HL-60/S4 treated with retinoic acid at 250 ng/mL for 4 days and 3 days (cell line): ENCODE measurements at regions not wholly inside any gene's neighbourhood (a gene's known extent, or its start where the extent isn't known, plus 50 kb on each side); places are given as distances from the start of the nearest gene placed in this dataset.

Experiments used
- in situ Hi-C: fragments of 300-500 bp; cut with MboI; formaldehyde crosslinking; loops from 2 replicates; pipeline ENCODE4 v1.7.0; 2022; ENCODE audit warnings: low sequenced_read_pairs

DNA sequence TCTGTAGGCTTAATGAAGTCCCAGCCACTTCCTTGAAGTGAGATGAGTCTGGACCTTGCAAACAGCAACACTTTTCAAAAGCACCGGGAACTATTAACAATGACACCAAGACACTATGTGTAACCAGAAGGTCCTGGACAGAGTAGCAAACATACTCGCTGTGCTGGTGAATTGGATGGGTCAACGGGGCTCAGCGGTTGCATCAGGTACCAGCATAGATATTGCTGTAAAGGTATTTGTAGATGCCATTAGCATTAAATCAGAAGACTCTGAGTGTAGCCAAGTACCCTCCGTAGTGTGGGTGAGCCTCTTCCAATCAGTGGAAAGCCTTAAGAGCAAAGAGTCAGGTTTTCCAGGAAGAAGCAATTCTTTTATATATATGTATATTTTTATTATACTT, 140.5 kb downstream of the IRX2 start:
- in situ Hi-C loops = no loop called here

DNA sequence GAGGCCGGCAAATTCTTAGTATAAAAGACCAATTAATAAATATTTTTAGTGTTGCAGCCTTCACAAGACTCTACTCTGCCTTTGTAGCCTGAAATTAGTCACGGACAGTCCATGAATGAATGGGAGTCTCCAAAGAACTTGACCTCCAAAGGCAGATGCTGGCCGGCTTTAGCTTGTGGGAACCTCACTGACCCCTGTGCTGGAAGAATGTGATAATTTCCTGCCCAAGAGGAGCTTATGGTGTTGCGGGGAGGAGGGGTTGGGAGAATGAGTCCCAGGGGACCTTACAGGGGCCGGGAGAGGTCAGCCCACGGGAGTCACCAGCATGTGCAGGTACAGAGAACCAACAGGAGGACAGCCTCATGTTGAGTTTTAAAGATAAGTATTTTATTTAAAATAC, 143.1 kb downstream of the IRX2 start:
- in situ Hi-C loops = no loop called here

DNA sequence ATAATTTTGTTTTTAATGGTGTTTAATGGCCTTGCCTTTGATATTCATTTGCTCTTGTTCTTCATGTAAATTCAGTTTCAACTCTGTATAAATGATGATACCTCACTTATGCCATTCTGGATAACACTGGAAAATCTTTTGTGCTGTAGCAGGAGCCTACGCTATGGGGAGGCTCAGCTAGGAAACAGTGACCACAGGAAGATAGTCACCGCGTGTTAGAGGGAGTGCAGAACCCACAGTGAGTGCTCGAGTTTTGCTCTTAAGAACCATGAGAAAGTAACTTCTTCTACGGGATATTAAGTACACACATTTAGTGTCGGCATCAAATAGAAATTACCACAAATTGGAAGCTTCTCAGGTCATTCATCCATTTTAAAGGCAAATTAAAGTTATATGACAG, 143.9 kb downstream of the IRX2 start:
- in situ Hi-C loops = no loop called here

DNA sequence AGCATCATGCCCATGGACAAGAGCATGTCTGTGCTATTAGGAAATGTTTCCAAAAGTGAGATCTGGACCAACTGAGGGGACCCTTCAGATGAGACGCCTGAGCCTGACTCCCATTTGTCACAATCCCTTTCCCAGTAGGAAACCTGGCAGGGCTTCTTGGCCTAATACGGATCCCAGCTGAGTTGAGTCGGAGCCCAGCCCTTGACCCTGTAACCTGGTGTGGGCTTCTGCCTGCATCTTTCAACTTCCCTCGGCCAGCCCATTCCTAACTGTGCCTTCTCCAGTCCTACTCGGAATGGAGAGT, 148.3 kb downstream of the IRX2 start:
- in situ Hi-C loops = no loop called here

DNA sequence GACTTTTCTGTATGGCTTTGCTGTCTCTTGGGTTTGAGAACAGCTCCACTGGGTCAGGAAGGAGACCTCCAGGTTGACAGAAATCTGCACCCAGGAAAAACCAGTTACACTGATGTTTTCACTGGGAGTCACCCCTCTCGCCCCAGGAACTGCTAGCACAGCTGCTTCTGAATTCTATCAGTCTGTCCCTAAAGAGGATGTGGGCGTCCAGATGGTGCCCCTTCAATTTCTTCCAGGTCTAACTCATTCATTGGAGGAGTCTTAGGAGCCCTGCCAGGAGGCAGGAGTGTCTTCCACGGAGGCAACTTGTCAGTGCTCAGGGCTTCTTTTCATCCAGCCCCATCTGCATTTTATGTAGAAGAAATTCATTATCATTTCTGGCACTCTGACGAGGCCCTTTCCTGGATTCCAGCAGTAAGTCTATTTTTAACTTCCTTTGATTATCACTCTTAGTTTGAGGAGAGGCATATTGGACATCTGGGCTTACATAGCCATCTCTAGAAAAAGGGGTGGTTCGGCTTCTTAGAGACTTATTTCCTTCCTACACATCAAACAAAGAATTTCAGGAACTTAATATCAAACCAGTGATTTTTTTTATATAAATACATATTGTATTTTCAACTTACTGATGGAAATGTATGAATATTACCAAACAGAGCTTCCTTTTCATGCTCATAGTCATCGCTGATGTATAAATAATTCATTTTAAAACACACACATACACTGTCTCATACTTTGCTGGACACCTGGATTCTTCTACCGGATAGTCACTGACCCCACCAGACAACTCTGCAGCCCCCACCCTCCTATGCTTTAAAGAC, 148.8 kb downstream of the IRX2 start:
- in situ Hi-C loops = no loop called here

DNA sequence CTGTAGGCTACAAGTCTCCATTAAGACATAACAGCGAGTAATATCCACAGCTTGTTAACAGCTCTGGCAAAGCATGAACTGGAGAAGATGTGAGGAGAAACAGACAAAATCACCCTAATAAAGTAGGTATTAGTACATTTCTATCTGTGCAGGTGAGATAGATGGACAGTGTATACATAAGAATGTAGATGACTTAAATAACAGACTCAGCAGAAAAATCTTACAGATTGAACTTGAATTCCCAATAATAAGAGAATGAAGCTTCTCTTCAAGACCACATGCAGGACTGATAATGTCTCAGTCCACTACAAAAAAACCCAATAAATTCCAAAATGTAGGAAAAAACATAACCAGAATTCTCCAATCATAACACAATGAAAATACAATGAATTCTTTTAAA, 153.0 kb downstream of the IRX2 start:
- in situ Hi-C loops = no loop called here

DNA sequence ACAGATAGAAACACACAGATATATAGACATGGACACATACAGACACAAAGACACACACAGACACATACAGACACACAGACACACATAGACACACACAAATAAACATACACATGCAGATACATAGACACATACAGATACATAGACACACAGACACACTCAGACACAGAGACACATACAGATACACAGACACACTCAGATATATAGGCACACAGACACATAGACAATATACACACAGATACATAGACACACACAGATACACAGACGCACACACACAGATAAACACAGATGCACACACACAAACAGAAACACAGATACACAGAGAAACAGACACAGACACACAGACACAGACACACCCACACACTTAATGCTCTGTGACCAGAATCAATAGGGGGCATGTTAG, 156.8 kb downstream of the IRX2 start:
- in situ Hi-C loops = no loop called here

DNA sequence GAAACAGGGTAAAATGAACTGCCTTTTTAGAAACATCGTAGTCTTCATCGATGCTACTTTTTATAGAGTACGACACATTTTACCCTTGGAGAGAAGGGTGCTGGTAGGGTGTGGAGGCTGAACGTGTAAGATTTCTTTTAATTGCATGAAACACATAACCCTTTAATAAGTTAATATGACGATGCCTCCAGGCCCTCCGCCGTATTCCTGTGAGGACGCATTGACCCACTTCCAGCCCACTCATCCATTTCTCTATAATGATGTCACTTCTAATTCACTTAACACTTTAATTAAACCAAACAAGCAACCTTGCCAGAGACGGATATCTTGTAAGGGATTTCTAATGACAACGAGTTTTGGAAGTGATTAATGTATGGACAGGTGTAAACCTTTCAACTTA, 158.7 kb downstream of the IRX2 start:
- in situ Hi-C loops = no loop called here

DNA sequence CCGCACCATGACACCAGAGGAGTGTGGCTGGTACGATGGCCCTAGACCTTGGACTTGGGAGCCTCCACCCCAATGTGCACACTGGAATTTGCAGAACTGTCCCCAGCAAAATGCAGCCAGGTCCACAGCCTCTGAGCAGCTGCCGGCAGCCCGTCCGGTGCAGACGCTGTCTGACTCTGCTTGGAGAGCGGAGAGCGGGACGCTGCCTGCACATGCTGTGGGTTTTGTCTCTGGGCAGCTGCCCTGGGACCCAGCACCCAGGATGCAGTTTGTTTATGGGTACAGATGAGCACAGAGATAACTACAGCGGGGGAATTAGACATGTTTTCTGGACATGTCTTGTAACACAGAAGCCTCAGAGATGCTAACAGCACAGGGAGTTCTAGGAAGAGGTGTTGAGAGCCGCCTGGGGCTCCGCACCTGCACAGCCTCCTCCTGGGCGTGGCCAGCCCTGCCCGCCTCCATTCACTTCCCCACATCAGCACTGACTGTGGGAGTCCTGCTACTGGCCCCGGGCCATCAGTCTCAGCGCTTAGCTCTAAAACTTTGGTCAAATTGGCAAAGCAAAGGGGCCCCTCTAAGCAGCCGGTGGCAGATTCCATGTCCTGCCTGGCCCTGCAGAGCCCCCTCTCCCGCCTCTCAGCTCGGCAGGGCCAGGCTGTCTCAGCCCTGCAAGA, 159.6 kb downstream of the IRX2 start:
- in situ Hi-C loops = no loop called here

DNA sequence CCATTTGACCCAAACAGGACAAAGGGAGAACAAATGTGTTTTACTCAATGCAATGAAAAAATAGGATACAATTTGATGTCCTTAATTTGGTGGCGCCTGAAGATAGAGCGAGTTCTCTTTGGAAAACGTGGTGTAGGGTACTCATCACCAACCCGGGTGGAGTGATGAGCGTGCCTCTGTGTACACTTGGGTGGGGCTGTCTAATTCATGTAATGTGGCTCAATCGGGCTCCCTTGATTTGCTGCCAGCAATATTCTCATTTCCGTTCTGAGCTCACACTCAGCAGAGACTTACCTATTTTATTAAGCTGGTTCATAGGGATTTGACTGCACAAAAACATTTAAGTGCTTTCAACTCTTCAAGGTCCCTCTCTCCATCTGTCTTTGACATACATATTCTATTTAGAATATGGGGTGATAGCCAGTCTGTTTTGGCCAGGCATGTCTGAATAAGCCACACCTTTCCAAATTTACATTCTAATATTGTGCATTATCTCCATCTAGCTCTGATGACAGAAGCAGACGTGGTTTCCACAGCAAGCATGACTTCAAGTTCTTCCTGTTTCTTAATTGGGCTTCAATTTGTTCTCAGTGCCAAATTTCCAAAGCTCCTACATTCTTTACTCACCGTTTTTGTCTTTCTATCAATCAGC, 162.5 kb downstream of the IRX2 start:
- in situ Hi-C loops = no loop called here

DNA sequence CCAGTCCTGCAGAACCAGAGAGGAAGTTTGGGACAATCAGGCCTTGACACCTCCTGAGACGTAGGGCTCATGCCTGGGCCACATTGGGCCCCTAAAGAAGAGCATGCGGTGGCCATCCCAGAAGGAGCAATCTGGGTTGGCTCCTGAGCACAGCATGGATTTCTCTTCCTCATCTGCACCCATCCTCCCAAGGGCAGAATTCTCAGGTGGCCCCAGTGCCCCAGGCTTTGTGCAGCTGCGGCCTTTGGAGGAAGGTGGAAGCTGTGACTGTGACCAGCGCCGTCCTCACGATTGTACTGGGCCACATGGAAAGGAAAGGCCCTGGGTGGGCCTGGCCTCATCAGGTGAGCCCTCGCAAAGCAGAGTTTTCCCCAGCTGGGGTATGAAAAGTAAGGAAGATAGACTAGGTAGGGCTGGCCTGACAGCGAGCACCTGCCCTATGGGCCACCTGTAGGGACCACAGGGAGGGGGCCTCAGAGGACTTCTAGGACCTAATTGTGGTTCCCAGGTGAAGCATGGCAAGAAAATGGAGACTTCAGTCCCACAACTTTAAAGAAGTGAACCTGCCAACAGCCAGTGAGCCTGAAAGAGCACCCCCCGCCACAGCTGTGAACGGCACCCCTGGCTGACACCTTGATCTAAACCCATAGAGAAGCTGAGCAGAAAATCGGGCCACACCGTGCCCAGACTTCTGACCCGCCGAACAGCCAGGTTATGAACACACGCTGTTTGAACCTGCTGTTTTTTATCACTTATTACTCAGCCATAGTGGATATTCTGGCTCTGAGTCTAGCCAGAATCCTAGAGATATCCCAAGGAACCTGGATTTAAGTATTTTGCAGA, 164.1 kb downstream of the IRX2 start:
- in situ Hi-C loops = no loop called here

DNA sequence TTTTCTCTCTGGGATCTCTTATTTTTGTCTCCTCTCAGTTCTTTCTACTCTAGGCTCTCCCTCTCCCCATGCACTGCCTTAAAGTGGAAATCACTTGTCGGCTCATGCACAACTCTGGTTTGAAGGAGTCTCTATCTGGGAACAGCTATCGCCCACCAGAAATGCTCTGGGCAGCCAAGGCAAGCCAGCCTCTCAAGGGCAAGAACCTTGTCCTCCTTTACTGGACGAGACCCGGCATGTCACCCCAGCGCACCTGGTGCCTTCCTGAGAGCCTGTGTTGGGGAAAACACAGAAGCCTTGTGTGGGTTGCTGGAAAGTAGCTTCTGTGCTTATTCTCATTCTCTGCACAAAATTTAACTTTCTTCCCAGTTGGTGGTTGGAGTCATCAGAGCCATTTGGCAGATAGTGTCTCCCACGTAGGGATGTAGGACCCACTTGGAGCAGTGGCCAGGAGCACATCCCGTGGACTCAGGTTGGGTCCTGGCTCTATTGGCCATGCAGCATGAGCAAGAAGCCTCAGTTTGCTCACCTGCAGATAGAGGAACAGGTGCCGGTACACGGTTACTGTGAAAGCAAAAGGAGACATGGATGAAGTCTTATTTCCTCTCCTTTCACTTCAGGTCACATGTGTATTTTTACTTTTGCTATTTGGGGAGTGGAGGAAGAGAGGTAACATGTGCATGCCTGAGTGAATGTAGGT, 165.3 kb downstream of the IRX2 start:
- in situ Hi-C loops = no loop called here

DNA sequence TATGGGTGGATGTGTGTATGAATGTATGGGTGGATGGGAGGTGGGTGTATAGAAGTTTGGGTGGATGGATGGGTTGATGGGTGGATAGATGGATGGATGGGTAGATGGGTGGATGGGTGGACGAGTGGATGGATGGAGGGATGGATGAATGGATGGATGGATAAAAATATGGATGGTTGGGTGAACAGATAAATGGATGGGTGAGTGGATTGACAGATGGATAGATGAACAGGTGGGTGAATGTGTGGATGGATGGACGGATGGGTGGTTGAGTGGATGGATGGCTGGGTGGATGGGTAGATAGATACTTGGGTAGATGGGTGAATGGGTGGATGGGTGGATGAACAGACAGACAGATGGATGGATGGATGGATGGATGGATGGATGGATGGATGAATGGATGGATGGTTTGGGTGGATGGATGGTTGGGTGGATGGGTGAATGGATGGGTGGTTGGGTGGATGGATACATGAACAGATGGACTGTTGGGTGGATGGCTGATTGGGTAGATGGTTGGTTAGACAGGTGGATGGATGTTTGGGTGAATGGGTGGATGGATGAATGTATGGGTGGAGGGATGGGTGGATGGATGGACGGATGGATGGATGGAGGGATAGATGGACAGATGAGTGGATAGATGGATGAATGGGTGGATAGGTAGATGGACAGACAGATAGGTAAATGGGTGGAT, 166.8 kb downstream of the IRX2 start:
- in situ Hi-C loops = no loop called here

DNA sequence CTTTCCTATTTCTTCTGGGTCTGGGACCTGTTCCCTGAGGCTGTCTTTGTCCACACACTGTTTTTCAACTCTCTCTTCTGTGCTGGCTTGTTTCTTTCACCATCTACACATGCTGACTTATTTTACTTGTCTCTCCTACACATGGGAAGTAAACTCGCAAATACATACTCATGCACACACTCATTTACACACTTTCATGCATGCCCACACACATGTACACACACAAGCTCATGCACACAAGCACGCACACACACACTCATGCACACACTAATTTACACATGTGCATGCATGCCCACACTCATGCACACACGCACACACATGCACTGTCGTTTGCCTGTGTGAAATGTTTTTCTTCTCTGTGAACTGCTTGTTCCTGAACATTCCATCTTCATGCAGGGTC, 169.0 kb downstream of the IRX2 start:
- in situ Hi-C loops = no loop called here

DNA sequence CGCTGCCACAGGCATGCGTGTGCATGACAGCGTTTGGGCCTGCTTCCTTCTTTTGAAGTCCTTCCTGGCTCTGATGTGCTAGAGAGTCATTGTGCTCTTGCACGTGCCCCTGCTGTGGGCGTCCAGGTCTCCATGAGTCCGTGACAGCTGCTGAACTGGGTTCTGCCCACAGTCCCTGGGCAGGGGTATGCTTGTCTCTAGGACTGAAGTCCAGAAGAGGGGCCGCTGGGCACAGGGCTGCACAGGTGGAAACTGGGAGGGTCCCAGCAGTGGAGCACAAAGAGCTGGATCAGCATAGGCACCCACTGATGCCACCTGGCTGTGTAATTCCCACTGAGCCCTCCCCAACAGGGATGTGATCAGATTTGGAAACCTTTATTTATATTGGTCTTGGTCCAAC, 169.4 kb downstream of the IRX2 start:
- in situ Hi-C loops = no loop called here

DNA sequence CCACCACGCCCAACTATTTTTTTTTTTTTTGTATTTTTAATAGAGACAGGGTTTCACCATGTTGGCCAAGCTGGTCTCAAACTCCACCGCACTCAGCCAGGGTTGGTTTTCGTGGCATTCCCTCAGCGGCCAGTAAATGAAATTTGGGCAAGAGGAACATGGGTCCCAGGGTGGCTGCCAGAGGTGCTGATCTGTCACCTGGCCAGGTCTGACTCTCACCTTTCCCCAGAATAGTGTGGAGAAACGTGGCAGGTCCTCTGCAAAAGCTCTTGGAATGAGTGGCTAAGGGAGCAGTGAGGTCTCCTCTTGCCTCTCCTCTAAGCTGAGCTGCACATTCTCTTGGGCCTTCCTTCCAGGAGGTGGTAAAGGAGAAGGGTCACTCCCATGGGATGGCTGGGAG, 170.1 kb downstream of the IRX2 start:
- in situ Hi-C loops = no loop called here

DNA sequence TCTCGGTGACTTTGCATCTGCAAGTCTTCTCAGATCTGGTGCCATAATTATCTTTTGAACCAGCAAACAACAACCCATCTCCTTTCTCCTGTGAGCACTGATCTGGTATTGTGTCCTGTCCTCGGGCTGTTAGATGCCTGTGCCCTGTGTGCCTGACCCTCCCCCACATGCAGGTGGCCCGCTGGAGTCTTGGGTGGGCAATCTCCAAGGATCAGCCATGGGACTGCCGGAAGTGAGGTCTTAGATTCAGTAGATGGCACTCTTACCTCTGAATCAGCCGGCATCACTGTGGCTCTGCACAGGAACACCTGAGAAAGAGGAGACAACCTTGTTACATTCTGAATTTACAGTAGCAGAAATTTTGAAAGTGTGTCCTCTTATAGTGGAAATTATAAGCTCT, 172.4 kb downstream of the IRX2 start:
- in situ Hi-C loops = no loop called here

DNA sequence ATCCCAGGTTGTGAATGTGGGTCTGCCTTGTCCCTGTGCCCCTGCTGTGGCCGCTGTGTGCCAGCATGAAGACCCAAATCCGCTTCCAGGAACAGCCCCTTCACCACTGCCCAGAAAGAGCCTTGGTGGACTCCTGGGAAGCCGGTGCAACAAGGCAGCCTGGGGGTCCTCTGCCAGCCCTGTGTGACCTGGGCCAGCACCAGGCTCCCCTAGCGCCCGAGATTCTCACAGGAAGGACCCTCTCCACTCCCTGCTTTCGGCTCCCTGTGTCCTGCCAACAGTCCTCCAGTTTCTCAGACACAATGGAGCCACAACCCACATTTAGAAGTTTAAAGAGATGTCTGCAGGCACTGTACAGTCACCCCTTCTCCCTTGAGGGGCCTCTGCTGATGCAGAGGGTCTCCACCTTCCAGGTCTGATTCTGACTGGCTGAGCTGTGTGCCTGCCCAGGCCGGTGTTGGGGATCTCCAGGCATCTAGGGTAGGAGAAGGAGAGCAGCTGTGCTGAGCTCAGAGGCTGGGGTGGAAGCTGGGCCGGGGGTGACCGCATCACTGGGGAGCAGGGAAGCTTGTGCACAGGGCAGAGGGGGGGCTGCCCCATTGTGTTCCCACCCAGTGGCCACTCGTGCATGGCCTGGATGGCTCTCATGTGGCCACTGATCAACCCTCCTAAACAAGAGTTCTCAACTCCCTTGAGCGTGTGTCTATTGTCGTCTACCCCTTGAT, 174.0 kb downstream of the IRX2 start:
- in situ Hi-C loops = no loop called here

DNA sequence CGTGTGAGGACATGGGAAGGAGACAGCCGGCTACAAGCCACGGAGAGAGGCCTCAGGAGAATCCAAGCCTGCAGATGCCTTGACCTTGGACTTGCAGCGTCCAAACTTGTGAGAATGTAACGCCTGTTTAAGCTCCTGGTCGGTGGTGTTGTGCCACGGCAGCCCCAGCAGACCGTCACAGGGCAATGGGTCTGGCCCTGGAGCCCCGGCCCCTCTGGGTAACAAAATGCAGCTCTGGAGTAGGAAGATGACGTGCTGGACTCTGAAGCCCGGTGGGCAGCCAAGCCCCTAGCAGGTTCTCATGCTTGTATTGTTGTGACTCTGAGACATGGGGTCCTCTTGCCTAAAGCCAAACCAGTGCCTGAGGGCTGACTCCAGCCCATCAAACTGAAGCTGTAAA, 174.7 kb downstream of the IRX2 start:
- in situ Hi-C loops = no loop called here

DNA sequence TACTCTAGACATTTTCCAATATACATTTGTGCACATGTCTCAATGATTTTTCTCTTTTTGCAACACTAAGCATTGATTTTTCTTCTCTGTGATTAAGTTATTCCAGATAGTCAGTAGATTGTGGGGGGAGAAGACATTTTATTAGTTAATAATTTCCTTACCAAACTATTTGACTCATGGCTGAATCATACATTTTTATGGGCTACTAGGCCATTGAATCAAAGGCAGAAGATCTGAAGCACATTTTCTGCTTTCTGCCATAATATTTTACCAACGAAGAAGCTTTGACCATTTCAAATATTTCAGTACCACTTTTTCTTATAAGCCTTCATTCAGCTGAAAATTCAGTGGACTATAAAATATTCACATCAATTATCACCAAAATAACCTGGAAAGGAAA, 175.6 kb downstream of the IRX2 start:
- in situ Hi-C loops = no loop called here
